Kidney tubule cell (primary cell): ENCODE measurements at regions not wholly inside any gene's neighbourhood (a gene's known extent, or its start where the extent isn't known, plus 50 kb on each side); places are given as distances from the start of the nearest gene placed in this dataset.

Experiments used
- DNase-seq: peaks from one replicate; pipeline ENCODE4 v3.0.0-alpha.2; 2018; ENCODE audit warnings: low spot score

GRCh38 chr11:110832080-110832479 lies 119.8 kb upstream of the ARHGAP20 start:
- DNase-seq = no peak

GRCh38 chr11:110830747-110831146 lies 118.5 kb upstream of the ARHGAP20 start:
- no peak for DNase-seq

- DNase-seq = no peak
These were observed 118.1 kb upstream of the ARHGAP20 start for GRCh38 chr11:110830344-110830743.

GRCh38 chr11:110829873-110830272 lies 117.6 kb upstream of the ARHGAP20 start:
- DNase-seq = no peak

- DNase-seq = no peak
These were observed 115.8 kb upstream of the ARHGAP20 start for GRCh38 chr11:110828086-110828485.

- DNase-seq = no peak
These were observed 115.0 kb upstream of the ARHGAP20 start for GRCh38 chr11:110827276-110827675.

GRCh38 chr11:110824912-110825620 lies 112.8 kb upstream of the ARHGAP20 start:
- no peak for DNase-seq

GRCh38 chr11:110818032-110818687 lies 105.9 kb upstream of the ARHGAP20 start:
- DNase-seq = peak; percentile 25

- no peak for DNase-seq
These were observed 100.0 kb upstream of the ARHGAP20 start for GRCh38 chr11:110812086-110812733.

GRCh38 chr11:110809417-110810199 lies 97.4 kb upstream of the ARHGAP20 start:
- no peak for DNase-seq

GRCh38 chr11:110808248-110808647 lies 96.0 kb upstream of the ARHGAP20 start:
- no peak for DNase-seq

- no peak for DNase-seq
These were observed 95.6 kb upstream of the ARHGAP20 start for GRCh38 chr11:110807801-110808200.

GRCh38 chr11:110805756-110806155 lies 93.5 kb upstream of the ARHGAP20 start:
- DNase-seq = no peak

- DNase-seq = no peak
These were observed 89.9 kb upstream of the ARHGAP20 start for GRCh38 chr11:110802162-110802561.

- DNase-seq = no peak
These were observed 89.1 kb upstream of the ARHGAP20 start for GRCh38 chr11:110801328-110801727.

- DNase-seq = no peak
These were observed 86.1 kb upstream of the ARHGAP20 start for GRCh38 chr11:110798201-110798900.

- peak; percentile 92 for DNase-seq
These were observed 85.2 kb upstream of the ARHGAP20 start for GRCh38 chr11:110797453-110797852.

GRCh38 chr11:110795112-110795624 lies 82.9 kb upstream of the ARHGAP20 start:
- no peak for DNase-seq

GRCh38 chr11:110793556-110793955 lies 81.3 kb upstream of the ARHGAP20 start:
- no peak for DNase-seq

GRCh38 chr11:110791621-110792020 lies 79.4 kb upstream of the ARHGAP20 start:
- no peak for DNase-seq

GRCh38 chr11:110787680-110788079 lies 75.4 kb upstream of the ARHGAP20 start:
- DNase-seq = no peak
